ENCODE measurements at regions not wholly inside any gene's neighbourhood (a gene's known extent, or its start where the extent isn't known, plus 50 kb on each side); places are given as distances from the start of the nearest gene placed in this dataset.

DNA sequence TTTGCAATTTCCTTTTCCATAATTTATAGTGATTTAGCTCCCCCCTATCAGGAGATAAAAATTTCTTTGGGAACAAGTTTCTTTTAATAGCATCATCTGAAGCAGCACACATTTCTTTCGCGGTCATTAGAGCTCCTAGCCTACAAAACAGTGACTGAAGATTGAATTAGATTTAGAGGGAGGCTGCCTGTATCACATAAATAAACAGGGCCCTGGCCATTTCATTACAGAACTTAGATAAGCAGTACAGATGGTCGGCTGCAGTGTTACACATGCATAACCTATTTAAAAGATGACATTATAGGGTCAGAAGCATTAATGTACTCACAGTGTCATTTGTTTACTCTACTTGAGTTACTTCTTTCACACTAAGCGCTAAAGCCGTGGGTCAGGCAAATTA, 81.4 kb upstream of the SLC25A26 start:
- peaks cover 0 to 9% of the 10 kb centered on the region in 2 donors for H3K4me1 ChIP-seq (ENCODE audit: control insufficient read depth in 1 of 2, low read depth in 2 of 2)
- no peak overlapping the region for H3K27ac ChIP-seq
- no peaks in the 10 kb centered on the region for H3K36me3 ChIP-seq
- TF ChIP-seq, protein P1, sequence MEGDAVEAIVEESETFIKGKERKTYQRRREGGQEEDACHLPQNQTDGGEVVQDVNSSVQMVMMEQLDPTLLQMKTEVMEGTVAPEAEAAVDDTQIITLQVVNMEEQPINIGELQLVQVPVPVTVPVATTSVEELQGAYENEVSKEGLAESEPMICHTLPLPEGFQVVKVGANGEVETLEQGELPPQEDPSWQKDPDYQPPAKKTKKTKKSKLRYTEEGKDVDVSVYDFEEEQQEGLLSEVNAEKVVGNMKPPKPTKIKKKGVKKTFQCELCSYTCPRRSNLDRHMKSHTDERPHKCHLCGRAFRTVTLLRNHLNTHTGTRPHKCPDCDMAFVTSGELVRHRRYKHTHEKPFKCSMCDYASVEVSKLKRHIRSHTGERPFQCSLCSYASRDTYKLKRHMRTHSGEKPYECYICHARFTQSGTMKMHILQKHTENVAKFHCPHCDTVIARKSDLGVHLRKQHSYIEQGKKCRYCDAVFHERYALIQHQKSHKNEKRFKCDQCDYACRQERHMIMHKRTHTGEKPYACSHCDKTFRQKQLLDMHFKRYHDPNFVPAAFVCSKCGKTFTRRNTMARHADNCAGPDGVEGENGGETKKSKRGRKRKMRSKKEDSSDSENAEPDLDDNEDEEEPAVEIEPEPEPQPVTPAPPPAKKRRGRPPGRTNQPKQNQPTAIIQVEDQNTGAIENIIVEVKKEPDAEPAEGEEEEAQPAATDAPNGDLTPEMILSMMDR (IDR thresholded peaks at IDR 0.05): no peak
- no peak overlapping the region for H3K4me3 ChIP-seq
- ATAC-seq (ENCODE audit: insufficient number of reproducible peaks, low FRiP score, low read depth): no peak
- H3K9me3 ChIP-seq: no peaks in the 10 kb centered on the region
- H3K27me3 ChIP-seq (replicated peaks; ENCODE audit: insufficient read depth): no peaks in the 10 kb centered on the region
- no peak for DNase-seq (ENCODE audit: low spot score)

DNA sequence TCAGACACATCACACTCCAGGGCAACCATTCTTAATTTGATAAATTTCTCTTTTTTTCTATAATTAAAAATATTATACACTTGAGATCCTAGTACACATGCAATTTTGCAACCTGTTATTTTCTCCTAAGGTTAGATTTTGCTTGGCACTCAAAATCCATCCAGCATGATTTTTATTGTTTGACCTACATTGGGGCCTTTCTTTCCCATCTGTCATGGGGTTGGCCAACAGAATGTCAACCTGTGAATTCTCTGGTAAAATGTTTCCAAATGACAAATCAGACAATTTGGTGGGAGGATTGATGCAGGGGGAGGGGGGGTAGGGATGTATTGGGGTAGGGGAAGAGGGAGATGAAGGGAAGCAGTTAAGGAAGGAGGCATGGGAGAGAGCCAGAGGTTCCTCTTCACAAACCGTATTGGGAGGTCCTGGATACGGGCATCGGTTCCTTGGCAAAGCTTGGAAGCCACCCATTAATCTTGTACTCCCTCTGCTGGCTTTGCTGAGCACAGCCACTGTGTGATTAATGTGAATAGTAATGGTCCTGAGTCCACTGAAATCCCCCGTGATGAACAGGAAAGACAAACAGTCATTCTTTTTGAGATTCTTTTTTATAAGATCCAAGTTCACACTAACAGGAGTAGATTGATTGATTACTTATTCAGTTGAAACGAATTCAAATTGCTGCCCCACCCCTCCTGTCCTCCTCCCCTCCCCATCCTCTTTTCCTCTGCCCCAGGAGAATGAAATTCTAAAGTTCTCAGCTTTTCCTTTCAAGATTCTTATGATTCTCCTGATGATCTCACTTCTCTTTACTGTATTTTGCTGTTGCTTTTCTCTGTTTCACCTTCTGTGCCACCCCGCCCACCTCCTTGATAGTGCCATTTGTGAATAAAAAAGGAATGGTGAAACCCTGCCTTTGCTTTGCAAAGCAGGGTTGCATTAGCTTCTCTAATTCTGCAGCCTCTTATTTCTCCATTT, 82.2 kb upstream of the SLC25A26 start:
- peaks cover 0 to 9% of the 10 kb centered on the region in 2 donors for H3K4me1 ChIP-seq (ENCODE audit: control insufficient read depth in 1 of 2, low read depth in 2 of 2)
- H3K36me3 ChIP-seq: no peaks in the 10 kb centered on the region
- ATAC-seq (ENCODE audit: insufficient number of reproducible peaks, low FRiP score, low read depth) (no peak), DNase-seq (ENCODE audit: low spot score) (no peak)
- no peaks in the 10 kb centered on the region for H3K9me3 ChIP-seq
- H3K27me3 ChIP-seq (replicated peaks; ENCODE audit: insufficient read depth): no peaks in the 10 kb centered on the region
- no peak overlapping the region for H3K4me3 ChIP-seq
- no peak overlapping the region for H3K27ac ChIP-seq
- TF ChIP-seq, protein P1 (IDR thresholded peaks at IDR 0.05): peak; percentile 80

DNA sequence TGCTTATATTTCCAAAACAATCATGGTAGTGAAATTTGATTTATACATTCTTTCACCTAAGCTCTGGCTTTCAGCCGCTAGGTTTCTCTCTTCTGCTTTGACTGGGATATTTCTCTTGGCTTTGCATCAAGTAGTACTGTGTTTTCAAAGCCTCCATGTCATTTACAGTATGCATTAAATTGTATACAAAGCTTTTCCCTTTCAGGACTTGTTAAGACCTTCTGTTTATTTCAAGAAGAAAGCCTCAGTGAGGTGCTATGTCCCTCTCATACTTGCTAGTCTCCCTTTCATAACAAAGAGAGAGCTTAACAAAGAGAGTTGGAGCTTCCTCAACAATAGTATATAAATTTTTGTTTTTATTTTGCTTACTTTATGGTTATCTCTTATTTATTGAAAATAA, 84.2 kb upstream of the SLC25A26 start:
- no peak overlapping the region for H3K27ac ChIP-seq
- H3K36me3 ChIP-seq: no peaks in the 10 kb centered on the region
- TF ChIP-seq, protein P1 (IDR thresholded peaks at IDR 0.05): no peak
- DNase-seq (ENCODE audit: low spot score) (no peak), ATAC-seq (ENCODE audit: insufficient number of reproducible peaks, low FRiP score, low read depth) (no peak)
- no peaks in the 10 kb centered on the region for H3K9me3 ChIP-seq
- peaks cover 0 to 9% of the 10 kb centered on the region in 2 donors for H3K4me1 ChIP-seq (ENCODE audit: control insufficient read depth in 1 of 2, low read depth in 2 of 2)
- H3K27me3 ChIP-seq (replicated peaks; ENCODE audit: insufficient read depth): no peaks in the 10 kb centered on the region
- no peak overlapping the region for H3K4me3 ChIP-seq

DNA sequence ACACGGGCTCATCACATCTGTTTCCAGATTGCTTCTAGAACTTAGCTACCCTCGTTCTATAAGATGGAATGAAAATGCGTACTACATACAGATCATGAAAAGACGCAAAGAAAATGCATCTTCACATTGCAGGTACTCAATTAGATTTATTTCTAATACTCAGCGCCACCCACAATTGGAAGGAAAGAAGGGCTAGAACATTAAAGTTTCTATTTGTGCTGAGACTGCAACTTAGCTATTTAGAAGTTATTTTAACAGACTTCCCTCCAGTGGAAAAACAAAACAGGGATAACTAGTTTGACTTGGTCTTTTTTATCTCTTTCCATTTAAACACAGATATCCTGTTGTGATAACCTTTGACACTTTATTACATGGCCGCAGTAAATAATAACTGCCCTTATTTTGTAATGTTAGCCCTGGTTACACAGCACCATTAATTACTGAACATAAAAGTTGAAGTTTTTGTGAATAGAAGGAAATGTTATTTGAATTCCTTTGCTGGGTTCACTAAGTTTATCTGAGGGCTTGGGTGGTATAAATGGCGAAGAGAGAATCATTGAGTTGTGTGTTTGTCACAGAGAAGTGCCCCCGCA, 86.9 kb upstream of the SLC25A26 start:
- TF ChIP-seq, protein P1 (IDR thresholded peaks at IDR 0.05): no peak
- no peak overlapping the region for H3K4me3 ChIP-seq
- no peaks in the 10 kb centered on the region for H3K9me3 ChIP-seq
- H3K27ac ChIP-seq: no peak overlapping the region
- no peaks in the 10 kb centered on the region for H3K36me3 ChIP-seq
- peaks cover 0 to 2% of the 10 kb centered on the region in 2 donors for H3K4me1 ChIP-seq (ENCODE audit: control insufficient read depth in 1 of 2, low read depth in 2 of 2)
- H3K27me3 ChIP-seq (replicated peaks; ENCODE audit: insufficient read depth): no peaks in the 10 kb centered on the region
- DNase-seq (ENCODE audit: low spot score): no peak
- no peak for ATAC-seq (ENCODE audit: insufficient number of reproducible peaks, low FRiP score, low read depth)

DNA sequence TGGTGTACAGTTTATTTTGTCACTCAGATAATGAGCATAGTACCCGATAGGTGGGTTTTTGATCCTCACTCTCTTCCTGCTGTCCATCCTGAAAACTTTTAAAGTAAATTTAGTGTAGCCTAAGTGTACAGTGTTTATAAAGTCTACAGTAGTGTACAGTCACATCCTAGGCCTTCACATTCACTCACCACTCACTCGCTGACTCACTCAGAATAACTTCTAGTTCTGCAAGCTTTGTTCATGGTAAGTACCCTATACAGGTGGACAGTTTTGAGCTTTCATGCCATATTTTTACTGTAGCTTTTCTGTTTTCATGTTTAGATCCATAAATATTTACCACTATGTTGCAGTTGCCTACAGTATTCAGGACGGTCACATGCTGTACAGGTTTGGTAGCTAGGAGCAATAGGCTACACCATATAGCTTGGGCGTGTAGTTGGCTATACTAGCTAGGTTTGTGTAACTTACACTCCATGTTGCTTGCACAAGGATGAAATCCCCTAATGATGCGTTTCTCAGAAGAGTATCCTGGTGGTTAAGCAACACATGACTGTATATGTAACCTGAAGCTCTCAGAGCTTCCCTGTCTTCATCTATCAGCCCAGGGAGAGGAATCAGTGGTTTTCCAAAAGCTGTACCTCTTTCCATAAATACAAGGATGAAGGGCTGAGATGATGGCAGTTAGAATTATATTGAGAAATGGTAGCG, 87.6 kb upstream of the SLC25A26 start:
- no peaks in the 10 kb centered on the region for H3K9me3 ChIP-seq
- ATAC-seq (ENCODE audit: insufficient number of reproducible peaks, low FRiP score, low read depth): no peak
- H3K36me3 ChIP-seq: no peaks in the 10 kb centered on the region
- H3K27ac ChIP-seq: no peak overlapping the region
- TF ChIP-seq, protein P1 (IDR thresholded peaks at IDR 0.05): no peak
- no peaks in the 10 kb centered on the region for H3K27me3 ChIP-seq (replicated peaks; ENCODE audit: insufficient read depth)
- no peak for DNase-seq (ENCODE audit: low spot score)
- H3K4me3 ChIP-seq: no peak overlapping the region
- no peaks in the 10 kb centered on the region for H3K4me1 ChIP-seq (ENCODE audit: control insufficient read depth in 1 of 2, low read depth in 2 of 2)
